Cardiac muscle cell (in vitro differentiated cells and primary cell): ENCODE measurements at regions not wholly inside any gene's neighbourhood (a gene's known extent, or its start where the extent isn't known, plus 50 kb on each side); places are given as distances from the start of the nearest gene placed in this dataset.

Experiments
- DNase-seq, 2 donors: peaks; one replicate each; pipeline versions ENCODE4 v3.0.0 to v3.0.0-alpha.2; 2010 to 2017; ENCODE audit warnings: low read depth in 1 of 2, low spot score in 1 of 2
- H3K27ac ChIP-seq: fragments of 200-600 bp; sonication (generic); 2 replicates; pipeline ENCODE4 v1.5.1; 2016
- H3K27me3 ChIP-seq: fragments of 200-600 bp; sonication (generic); 2 replicates; pipeline ENCODE4 v1.6.0; 2016; ENCODE audit warnings: control low read depth
- H3K36me3 ChIP-seq: fragments of 200-600 bp; sonication (generic); 2 replicates; pipeline ENCODE4 v1.5.1; 2016; ENCODE audit warnings: control low read depth
- H3K4me1 ChIP-seq: fragments of 200-600 bp; sonication (generic); 2 replicates; pipeline ENCODE4 v1.8.1; 2017; ENCODE audit warnings: low read depth, mild to moderate bottlenecking, mixed run types
- H3K4me3 ChIP-seq: fragments of 200-600 bp; sonication (generic); 2 replicates; pipeline ENCODE4 v1.5.1; 2016; ENCODE audit warnings: mild to moderate bottlenecking
- H3K9me3 ChIP-seq: fragments of 200-600 bp; sonication (generic); 2 replicates; pipeline ENCODE4 v1.5.1; 2017; ENCODE audit warnings: low read depth, mild to moderate bottlenecking, control low read depth
- CTCF ChIP-seq: IDR thresholded peaks from 2 replicates; pipeline ENCODE4 v1.5.1; 2012; ENCODE audit warnings: low read depth, mild to moderate bottlenecking, low read length

GRCh38 chr2:103294420-103294819, 532.6 kb downstream of the TMEM182 start:
- H3K4me1 ChIP-seq, result no peaks in the 10 kb centered on the region
- peaks cover 8% of the 10 kb centered on the region for H3K27me3 ChIP-seq
- TF ChIP-seq CTCF, result no peak
- H3K4me3 ChIP-seq, result no peak overlapping the region
- H3K36me3 ChIP-seq, result no peaks in the 10 kb centered on the region
- no peak overlapping the region for H3K27ac ChIP-seq
- H3K9me3 ChIP-seq, result no peaks in the 10 kb centered on the region
- no peak for DNase-seq

GRCh38 chr2:103295591-103295990, 533.8 kb downstream of the TMEM182 start:
- no peaks in the 10 kb centered on the region for H3K4me1 ChIP-seq
- no peak for TF ChIP-seq CTCF
- no peaks in the 10 kb centered on the region for H3K9me3 ChIP-seq
- DNase-seq, result no peak
- no peak overlapping the region for H3K4me3 ChIP-seq
- H3K36me3 ChIP-seq, result no peaks in the 10 kb centered on the region
- H3K27me3 ChIP-seq, result peaks cover 8% of the 10 kb centered on the region
- no peak overlapping the region for H3K27ac ChIP-seq

GRCh38 chr2:103324671-103325070, 562.8 kb downstream of the TMEM182 start:
- Histone ChIP-seq H3K36me3 (no peaks in the 10 kb centered on the region), H3K27me3 (no peaks in the 10 kb centered on the region), H3K27ac (no peak overlapping the region), H3K4me1 (no peaks in the 10 kb centered on the region), H3K4me3 (no peak overlapping the region), H3K9me3 (no peaks in the 10 kb centered on the region)
- DNase-seq, result no peak
- TF ChIP-seq CTCF, result no peak

GRCh38 chr2:103327386-103327785, 565.6 kb downstream of the TMEM182 start:
- Histone ChIP-seq H3K27ac (no peak overlapping the region), H3K9me3 (no peaks in the 10 kb centered on the region), H3K27me3 (no peaks in the 10 kb centered on the region), H3K4me1 (no peaks in the 10 kb centered on the region), H3K4me3 (no peak overlapping the region), H3K36me3 (no peaks in the 10 kb centered on the region)
- DNase-seq, result no peak
- no peak for TF ChIP-seq CTCF

GRCh38 chr2:103327966-103328365, 566.1 kb downstream of the TMEM182 start:
- TF ChIP-seq CTCF, result no peak

GRCh38 chr2:103335403-103335802, 573.6 kb downstream of the TMEM182 start:
- Histone ChIP-seq H3K9me3 (no peaks in the 10 kb centered on the region), H3K27me3 (no peaks in the 10 kb centered on the region), H3K27ac (no peak overlapping the region), H3K36me3 (no peaks in the 10 kb centered on the region), H3K4me1 (no peaks in the 10 kb centered on the region), H3K4me3 (no peak overlapping the region)
- DNase-seq, result no peak
- no peak for TF ChIP-seq CTCF

More at GRCh38 chr2:103327966-103328365, 566.1 kb downstream of the TMEM182 start:
- no peak for DNase-seq
- Histone ChIP-seq H3K9me3 (no peaks in the 10 kb centered on the region), H3K27me3 (no peaks in the 10 kb centered on the region), H3K36me3 (no peaks in the 10 kb centered on the region), H3K4me3 (no peak overlapping the region), H3K27ac (no peak overlapping the region), H3K4me1 (no peaks in the 10 kb centered on the region)
